HG02870 (cell line): ENCODE measurements at regions not wholly inside any gene's neighbourhood (a gene's known extent, or its start where the extent isn't known, plus 50 kb on each side); places are given as distances from the start of the nearest gene placed in this dataset.
A peak's percentile ranks its signal among the peaks of the same experiment; 100 is the strongest.
"Not testable (repeated sequence)": the region's sequence is repeated elsewhere in the genome, so short reads cannot be mapped to it uniquely, and the experiment has no call there.

Source experiments
- ATAC-seq: cut with Tn5 transposase; IDR thresholded peaks from one replicate; pipeline ENCODE4 v1.9.1; 2021; ENCODE audit warnings: mild to moderate bottlenecking, moderate library complexity; ENCODE audit not compliant: unreplicated experiment

DNA sequence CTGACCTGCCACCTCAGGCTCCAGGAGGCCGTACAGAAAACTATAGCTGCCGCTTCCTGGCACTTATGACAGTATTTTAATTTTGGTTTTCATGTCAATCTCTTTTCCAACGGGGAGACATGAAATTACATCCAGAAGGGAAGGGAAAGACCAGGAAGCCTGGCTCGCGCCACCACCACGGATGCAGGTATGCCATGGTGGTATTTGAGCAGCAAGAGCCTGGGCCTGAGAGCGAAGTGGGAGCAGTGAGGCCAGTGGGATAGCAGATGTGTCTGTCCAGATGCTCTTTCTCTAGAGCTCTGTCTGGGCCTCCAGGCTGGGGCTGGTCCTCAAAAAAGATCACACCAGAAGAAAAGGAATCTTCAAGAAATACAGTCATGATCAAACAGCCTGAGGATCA is 82.5 kb upstream of the CPEB2 start:
- no peak for ATAC-seq

GRCh38 chr4:14920237-14920636 is 82.0 kb upstream of the CPEB2 start:
- ATAC-seq: no peak

DNA sequence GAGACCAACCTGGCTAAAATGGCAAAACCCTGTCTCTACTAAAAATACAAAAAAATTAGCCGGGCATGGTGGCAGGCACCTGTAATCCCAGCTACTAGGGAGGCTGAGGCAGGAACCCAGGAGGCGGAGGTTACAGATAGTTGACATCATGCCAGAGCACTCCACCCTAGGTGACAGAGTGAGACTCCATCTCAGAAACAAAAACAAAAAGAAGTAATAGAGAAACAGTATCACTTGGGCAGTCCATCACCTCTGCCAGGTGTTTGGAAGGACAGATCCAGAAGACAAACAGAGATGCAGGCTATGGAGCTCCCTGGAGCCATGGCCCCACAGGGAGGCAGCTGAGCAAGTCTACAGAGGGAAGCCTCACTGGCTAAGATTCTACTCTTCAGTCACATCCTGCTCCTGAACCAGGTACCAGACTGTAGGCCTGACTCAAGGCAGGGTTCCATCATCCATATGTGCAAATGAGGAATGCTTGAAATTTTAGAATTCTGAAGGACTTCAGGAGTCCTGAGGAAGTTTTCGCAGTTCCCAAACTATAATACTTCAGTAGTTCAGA is 81.4 kb upstream of the CPEB2 start:
- ATAC-seq: no peak

DNA sequence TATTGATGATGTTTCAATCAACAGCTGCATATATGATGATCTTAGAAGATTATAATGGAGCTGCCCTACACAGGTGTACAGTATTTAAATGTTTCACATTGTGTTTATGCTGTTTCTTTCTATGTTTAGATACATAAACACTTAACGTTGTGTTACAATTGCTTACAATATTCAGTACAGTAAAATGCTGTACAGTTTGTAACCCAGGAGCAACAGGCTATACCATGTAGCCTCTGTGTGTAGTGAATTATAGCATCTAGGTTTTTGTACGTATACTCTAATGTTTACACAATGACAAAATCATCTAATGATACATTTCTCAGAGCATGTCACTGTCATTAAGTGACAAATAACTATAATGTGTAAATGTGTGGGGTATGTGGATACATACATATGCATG is 80.5 kb upstream of the CPEB2 start:
- ATAC-seq: not testable (repeated sequence)

GRCh38 chr4:14924076-14924811 is 78.0 kb upstream of the CPEB2 start:
- no peak for ATAC-seq

- ATAC-seq: no peak
These were observed 77.4 kb upstream of the CPEB2 start for GRCh38 chr4:14924812-14925344.

GRCh38 chr4:14925471-14925870 is 76.8 kb upstream of the CPEB2 start:
- ATAC-seq: no peak

GRCh38 chr4:14926368-14926767 is 75.9 kb upstream of the CPEB2 start:
- no peak for ATAC-seq

DNA sequence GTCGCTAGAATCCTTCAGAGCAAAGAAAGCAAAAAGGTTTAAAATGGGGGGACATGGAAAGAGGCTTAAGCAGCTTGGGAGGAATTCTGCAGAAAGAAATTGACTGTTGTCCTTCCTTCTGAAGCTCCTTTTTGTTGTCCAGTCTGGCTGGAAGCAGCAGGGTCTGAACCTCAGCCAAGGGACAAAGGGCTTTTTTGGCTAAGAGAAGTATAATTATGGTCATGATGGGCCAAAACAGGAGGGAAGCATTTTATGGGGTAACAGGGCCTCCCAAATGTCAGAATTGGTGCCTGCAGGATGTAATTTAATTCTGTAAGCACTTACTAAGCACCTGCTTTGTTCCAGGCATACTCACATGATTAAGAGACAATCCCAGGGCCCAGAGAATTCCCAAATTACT is 74.2 kb upstream of the CPEB2 start:
- no peak for ATAC-seq

GRCh38 chr4:14929669-14930068 is 72.6 kb upstream of the CPEB2 start:
- ATAC-seq: no peak

DNA sequence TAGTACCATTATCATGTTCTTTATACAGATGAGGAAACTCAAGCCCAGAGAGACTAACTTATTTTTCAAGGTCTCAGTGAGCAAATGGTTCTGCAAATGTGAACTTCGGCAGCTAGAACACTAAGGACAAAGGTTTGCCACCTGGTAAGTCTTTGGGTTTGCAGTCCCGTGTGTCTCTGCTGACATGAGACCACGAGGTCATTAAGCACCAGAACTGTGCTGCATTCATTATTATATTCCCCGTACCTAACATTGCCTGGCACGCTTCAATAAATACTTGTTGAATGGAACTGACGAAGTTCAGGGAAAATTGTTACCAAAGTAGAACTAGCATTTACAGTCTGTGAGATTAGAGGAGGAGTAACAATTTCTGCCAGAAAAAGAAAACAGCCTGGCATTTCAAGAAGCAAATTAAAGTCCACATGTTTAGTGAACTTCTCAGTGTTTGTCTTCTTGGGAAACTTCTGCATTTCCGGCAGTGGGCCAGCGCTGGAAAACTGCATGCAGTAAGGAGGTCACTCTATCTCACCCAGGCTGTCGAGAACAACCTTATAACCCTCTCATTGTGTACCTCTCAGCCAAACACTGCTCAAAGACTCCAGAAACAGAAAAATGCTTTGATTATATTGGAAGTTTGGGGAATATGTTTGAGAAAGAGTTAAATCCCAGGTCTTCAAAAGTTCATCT is 67.4 kb upstream of the CPEB2 start:
- ATAC-seq: no peak

DNA sequence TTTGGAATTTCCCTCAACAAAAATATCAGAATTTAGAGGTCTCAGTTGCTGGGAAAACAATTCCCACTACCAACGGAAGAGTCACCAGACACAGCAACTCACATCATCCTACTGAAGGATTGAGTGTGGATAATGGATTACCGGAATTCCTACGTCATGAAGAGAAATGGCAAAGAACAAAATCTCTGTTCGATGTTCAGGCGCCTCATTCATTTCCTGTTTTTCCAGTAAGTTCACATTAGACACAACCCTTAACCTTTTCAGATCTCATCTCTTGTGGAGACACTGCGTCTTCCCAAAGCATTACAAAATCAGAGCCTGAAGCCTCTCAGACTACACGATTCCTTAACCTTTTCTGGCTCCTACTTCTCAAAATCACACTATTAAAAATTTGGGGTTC is 58.5 kb upstream of the CPEB2 start:
- no peak for ATAC-seq

DNA sequence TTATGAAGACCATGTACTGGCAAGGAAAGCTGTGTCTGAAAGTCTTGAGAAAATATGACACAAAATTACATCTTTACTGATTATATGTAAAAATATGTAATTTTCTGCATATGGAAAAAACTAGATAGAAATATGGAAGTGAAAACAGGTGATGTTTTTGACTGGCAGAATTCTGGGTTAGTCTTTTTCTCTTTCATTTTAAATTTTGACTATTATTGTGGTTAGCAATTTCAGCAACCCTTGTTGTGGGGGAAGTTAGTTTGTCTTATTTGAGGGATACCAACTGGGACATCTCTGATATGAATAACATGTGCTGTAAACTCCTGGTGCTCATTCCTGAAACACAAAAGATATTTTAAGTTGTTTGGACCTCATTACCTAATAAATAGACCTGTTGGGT is 49.9 kb upstream of the CPEB2 start:
- ATAC-seq: peak; percentile 79
